ENCODE measurements at regions not wholly inside any gene's neighbourhood (a gene's known extent, or its start where the extent isn't known, plus 50 kb on each side); places are given as distances from the start of the nearest gene placed in this dataset.

DNA sequence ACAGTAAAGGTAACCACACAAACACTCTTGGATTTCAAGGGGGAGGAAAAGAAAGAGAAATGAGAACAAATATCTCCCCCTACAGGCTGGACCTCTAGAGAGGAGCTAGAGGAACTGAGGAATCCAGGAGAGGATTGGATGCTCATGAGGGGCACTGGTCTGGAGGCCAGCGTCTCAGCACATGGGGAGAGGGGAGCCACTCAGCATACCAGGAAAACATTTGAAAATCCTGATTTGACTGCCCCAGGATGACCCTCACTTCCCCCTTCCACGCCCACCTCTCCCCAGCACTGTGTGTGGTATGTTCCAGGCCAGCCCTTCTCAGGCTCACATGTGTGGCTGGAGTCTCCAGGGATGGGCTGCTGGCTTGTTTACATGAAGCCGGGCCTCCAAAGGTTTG, 396.8 kb upstream of the ID2 start:
- TF ChIP-seq, protein P1, sequence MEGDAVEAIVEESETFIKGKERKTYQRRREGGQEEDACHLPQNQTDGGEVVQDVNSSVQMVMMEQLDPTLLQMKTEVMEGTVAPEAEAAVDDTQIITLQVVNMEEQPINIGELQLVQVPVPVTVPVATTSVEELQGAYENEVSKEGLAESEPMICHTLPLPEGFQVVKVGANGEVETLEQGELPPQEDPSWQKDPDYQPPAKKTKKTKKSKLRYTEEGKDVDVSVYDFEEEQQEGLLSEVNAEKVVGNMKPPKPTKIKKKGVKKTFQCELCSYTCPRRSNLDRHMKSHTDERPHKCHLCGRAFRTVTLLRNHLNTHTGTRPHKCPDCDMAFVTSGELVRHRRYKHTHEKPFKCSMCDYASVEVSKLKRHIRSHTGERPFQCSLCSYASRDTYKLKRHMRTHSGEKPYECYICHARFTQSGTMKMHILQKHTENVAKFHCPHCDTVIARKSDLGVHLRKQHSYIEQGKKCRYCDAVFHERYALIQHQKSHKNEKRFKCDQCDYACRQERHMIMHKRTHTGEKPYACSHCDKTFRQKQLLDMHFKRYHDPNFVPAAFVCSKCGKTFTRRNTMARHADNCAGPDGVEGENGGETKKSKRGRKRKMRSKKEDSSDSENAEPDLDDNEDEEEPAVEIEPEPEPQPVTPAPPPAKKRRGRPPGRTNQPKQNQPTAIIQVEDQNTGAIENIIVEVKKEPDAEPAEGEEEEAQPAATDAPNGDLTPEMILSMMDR (IDR thresholded peaks at IDR 0.05; ENCODE audit: insufficient read depth, low read length, poor library complexity, severe bottlenecking), result peak; percentile 30
- Histone ChIP-seq H3K36me3 (ENCODE audit: control insufficient read depth, insufficient read depth, low read length) (no peaks in the 10 kb centered on the region), H3K4me3 (replicated peaks; ENCODE audit: low read depth, low read length) (no peak overlapping the region), H3K27me3 (replicated peaks; ENCODE audit: control insufficient read depth, insufficient read depth, low read length) (no peaks in the 10 kb centered on the region)
- DNase-seq (ENCODE audit: extremely low read depth, insufficient read length), result no peak

DNA sequence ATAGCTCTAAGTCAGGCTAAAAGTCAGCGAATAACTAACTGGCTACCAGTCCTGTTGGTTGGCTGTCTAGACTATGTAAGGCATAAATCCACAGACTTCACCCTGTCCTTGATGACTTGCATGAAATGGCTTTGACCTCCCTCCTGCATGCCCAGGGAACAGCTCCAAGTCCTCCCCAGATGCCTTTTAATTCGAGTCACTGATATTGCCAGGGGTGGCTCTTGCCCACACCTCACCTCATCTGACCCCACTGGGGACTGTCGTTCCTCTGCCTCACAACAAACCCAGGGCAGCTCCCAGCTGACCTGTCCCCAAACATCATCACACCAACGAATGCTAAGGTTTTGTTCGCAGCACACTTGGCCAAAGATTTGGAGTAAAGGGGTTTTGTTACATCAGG, 396.0 kb upstream of the ID2 start:
- Histone ChIP-seq H3K27me3 (replicated peaks; ENCODE audit: control insufficient read depth, insufficient read depth, low read length) (no peaks in the 10 kb centered on the region), H3K36me3 (ENCODE audit: control insufficient read depth, insufficient read depth, low read length) (no peaks in the 10 kb centered on the region), H3K4me3 (replicated peaks; ENCODE audit: low read depth, low read length) (no peak overlapping the region)
- TF ChIP-seq, protein P1 (IDR thresholded peaks at IDR 0.05; ENCODE audit: insufficient read depth, low read length, poor library complexity, severe bottlenecking), result no peak
- DNase-seq (ENCODE audit: extremely low read depth, insufficient read length), result no peak

GRCh38 chr2:8288206-8288605, 393.6 kb upstream of the ID2 start:
- no peaks in the 10 kb centered on the region for H3K27me3 ChIP-seq (replicated peaks; ENCODE audit: control insufficient read depth, insufficient read depth, low read length)
- no peak for DNase-seq (ENCODE audit: extremely low read depth, insufficient read length)
- H3K36me3 ChIP-seq (ENCODE audit: control insufficient read depth, insufficient read depth, low read length), result no peaks in the 10 kb centered on the region
- no peak overlapping the region for H3K4me3 ChIP-seq (replicated peaks; ENCODE audit: low read depth, low read length)
- TF ChIP-seq, protein P1 (IDR thresholded peaks at IDR 0.05; ENCODE audit: insufficient read depth, low read length, poor library complexity, severe bottlenecking), result no peak

- Histone ChIP-seq H3K27me3 (replicated peaks; ENCODE audit: control insufficient read depth, insufficient read depth, low read length) (no peaks in the 10 kb centered on the region), H3K4me3 (replicated peaks; ENCODE audit: low read depth, low read length) (no peak overlapping the region), H3K36me3 (ENCODE audit: control insufficient read depth, insufficient read depth, low read length) (no peaks in the 10 kb centered on the region)
- TF ChIP-seq, protein P1 (IDR thresholded peaks at IDR 0.05; ENCODE audit: insufficient read depth, low read length, poor library complexity, severe bottlenecking), result no peak
- DNase-seq (ENCODE audit: extremely low read depth, insufficient read length), result no peak
Observed at GRCh38 chr2:8289111-8289510, 392.7 kb upstream of the ID2 start.

DNA sequence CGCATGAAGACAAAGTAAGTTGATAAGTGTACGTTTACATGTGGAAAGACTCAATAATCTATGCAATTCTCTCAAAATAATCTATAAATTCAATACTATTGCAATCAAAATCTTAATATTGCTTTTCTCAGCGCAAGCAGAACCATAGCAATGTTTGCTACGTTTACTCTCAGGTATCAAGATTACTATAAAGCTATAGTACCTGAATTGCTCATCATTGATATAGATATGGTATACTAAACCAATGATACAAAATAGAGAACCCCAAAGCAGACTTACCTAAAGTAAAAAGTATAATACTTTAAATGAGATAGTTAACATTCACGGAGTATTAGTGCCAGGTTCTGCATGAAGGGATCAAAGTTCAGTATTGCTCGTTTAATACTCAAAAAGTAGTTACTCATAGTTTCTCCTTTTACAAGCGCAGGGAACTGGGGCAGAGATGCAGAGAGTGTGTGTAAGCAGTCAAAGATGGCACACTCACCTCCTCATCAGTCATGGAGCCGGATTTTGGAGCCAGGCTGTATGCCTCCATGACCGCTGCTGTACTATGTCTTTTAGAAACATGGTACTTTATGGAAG, 391.0 kb upstream of the ID2 start:
- TF ChIP-seq, protein P1 (IDR thresholded peaks at IDR 0.05; ENCODE audit: insufficient read depth, low read length, poor library complexity, severe bottlenecking), result no peak
- Histone ChIP-seq H3K36me3 (ENCODE audit: control insufficient read depth, insufficient read depth, low read length) (no peaks in the 10 kb centered on the region), H3K27me3 (replicated peaks; ENCODE audit: control insufficient read depth, insufficient read depth, low read length) (no peaks in the 10 kb centered on the region), H3K4me3 (replicated peaks; ENCODE audit: low read depth, low read length) (no peak overlapping the region)
- no peak for DNase-seq (ENCODE audit: extremely low read depth, insufficient read length)

- TF ChIP-seq, protein P1 (IDR thresholded peaks at IDR 0.05; ENCODE audit: insufficient read depth, low read length, poor library complexity, severe bottlenecking), result no peak
- DNase-seq (ENCODE audit: extremely low read depth, insufficient read length), result no peak
- Histone ChIP-seq H3K4me3 (replicated peaks; ENCODE audit: low read depth, low read length) (no peak overlapping the region), H3K36me3 (ENCODE audit: control insufficient read depth, insufficient read depth, low read length) (no peaks in the 10 kb centered on the region), H3K27me3 (replicated peaks; ENCODE audit: control insufficient read depth, insufficient read depth, low read length) (no peaks in the 10 kb centered on the region)
Observed at GRCh38 chr2:8296306-8296705, 385.6 kb upstream of the ID2 start.
